Colonic mucosa (tissue), 4 donors: ENCODE measurements at regions not wholly inside any gene's neighbourhood (a gene's known extent, or its start where the extent isn't known, plus 50 kb on each side); places are given as distances from the start of the nearest gene placed in this dataset.

Source experiments
- DNase-seq: peaks from one replicate; pipeline ENCODE4 v3.0.0-alpha.2; 2020
- H3K27ac ChIP-seq: fragments of 200-600 bp; one replicate; pipeline ENCODE4 v1.8.0; 2021
- H3K27me3 ChIP-seq: fragments of 200-600 bp; one replicate; pipeline ENCODE4 v1.8.0; 2021
- H3K36me3 ChIP-seq: fragments of 200-600 bp; one replicate; pipeline ENCODE4 v1.8.0; 2021
- H3K4me1 ChIP-seq: fragments of 200-600 bp; one replicate; pipeline ENCODE4 v1.8.0; 2021; ENCODE audit warnings: mild to moderate bottlenecking
- H3K4me3 ChIP-seq: fragments of 200-600 bp; one replicate; pipeline ENCODE4 v1.8.0; 2021
- H3K9ac ChIP-seq, 2 donors: one replicate each; pipeline ENCODE4 v1.7.0; 2013; ENCODE audit warnings: control low read depth in 2 of 2, low read depth in 2 of 2, low read length in 2 of 2
- H3K9me3 ChIP-seq: fragments of 200-600 bp; one replicate; pipeline ENCODE4 v1.8.0; 2021
- CTCF ChIP-seq: fragments of 200-600 bp; IDR thresholded peaks from one replicate; pipeline ENCODE4 v1.8.0; 2022; ENCODE audit warnings: antibody characterized with exemption, mild to moderate bottlenecking
- intact Hi-C: fragments of 100-400 bp; cut with DNase I; formaldehyde crosslinking; loops from one replicate; pipeline ENCODE4 v1.14.1; 2022
- donor health status: healthy.
- donor health status: DM: no; HTN: no; CAD: no.
- donor health status: DM: no; HTN: no; CAD: no.

- Histone ChIP-seq H3K4me3 (no peak overlapping the region), H3K9me3 (no peaks in the 10 kb centered on the region), H3K36me3 (no peaks in the 10 kb centered on the region), H3K27me3 (no peaks in the 10 kb centered on the region), H3K4me1 (no peaks in the 10 kb centered on the region), H3K9ac (no peak overlapping the region), H3K27ac (no peak overlapping the region)
- DNase-seq, result no peak
- TF ChIP-seq CTCF, result no peak
- intact Hi-C loops, result no loop called here
Measured at GRCh38 chr21:19237608-19238007, 834.0 kb upstream of the TMPRSS15 start.

- intact Hi-C loops, result no loop called here
Measured at GRCh38 chr21:19239696-19240095, 836.1 kb upstream of the TMPRSS15 start.

GRCh38 chr21:19244502-19245187, 841.1 kb upstream of the TMPRSS15 start:
- DNase-seq, result no peak
- no peaks in the 10 kb centered on the region for H3K9me3 ChIP-seq
- no peaks in the 10 kb centered on the region for H3K27me3 ChIP-seq
- no peak overlapping the region for H3K9ac ChIP-seq
- H3K27ac ChIP-seq, result no peak overlapping the region
- intact Hi-C loops, result no loop called here
- H3K4me3 ChIP-seq, result no peak overlapping the region
- no peaks in the 10 kb centered on the region for H3K36me3 ChIP-seq
- no peaks in the 10 kb centered on the region for H3K4me1 ChIP-seq
- TF ChIP-seq CTCF, result no peak

More at GRCh38 chr21:19239696-19240095, 836.1 kb upstream of the TMPRSS15 start:
- H3K4me1 ChIP-seq, result no peaks in the 10 kb centered on the region
- no peak overlapping the region for H3K4me3 ChIP-seq
- H3K9me3 ChIP-seq, result no peaks in the 10 kb centered on the region
- H3K9ac ChIP-seq, result no peak overlapping the region
- TF ChIP-seq CTCF, result no peak
- H3K36me3 ChIP-seq, result no peaks in the 10 kb centered on the region
- no peak overlapping the region for H3K27ac ChIP-seq
- no peak for DNase-seq
- H3K27me3 ChIP-seq, result no peaks in the 10 kb centered on the region

- no peak for DNase-seq
- Histone ChIP-seq H3K9ac (no peak overlapping the region), H3K9me3 (no peaks in the 10 kb centered on the region), H3K27ac (no peak overlapping the region), H3K4me1 (no peaks in the 10 kb centered on the region), H3K36me3 (no peaks in the 10 kb centered on the region), H3K27me3 (no peaks in the 10 kb centered on the region), H3K4me3 (no peak overlapping the region)
- intact Hi-C loops, result no loop called here
- TF ChIP-seq CTCF, result no peak
Measured at GRCh38 chr21:19245188-19245580, 841.6 kb upstream of the TMPRSS15 start.

GRCh38 chr21:19246018-19246417, 842.4 kb upstream of the TMPRSS15 start:
- H3K36me3 ChIP-seq, result no peaks in the 10 kb centered on the region
- intact Hi-C loops, result no loop called here
- no peaks in the 10 kb centered on the region for H3K27me3 ChIP-seq
- H3K4me3 ChIP-seq, result no peak overlapping the region
- TF ChIP-seq CTCF, result no peak
- no peaks in the 10 kb centered on the region for H3K9me3 ChIP-seq
- H3K27ac ChIP-seq, result no peak overlapping the region
- H3K4me1 ChIP-seq, result no peaks in the 10 kb centered on the region
- H3K9ac ChIP-seq, result no peak overlapping the region
- DNase-seq, result no peak
